ENCODE measurements at regions not wholly inside any gene's neighbourhood (a gene's known extent, or its start where the extent isn't known, plus 50 kb on each side); places are given as distances from the start of the nearest gene placed in this dataset.

- no peaks in the 10 kb centered on the region for H3K9me3 ChIP-seq
- WGBS, 2 donors, result 60 to 74% methylated on average over 2 of the region's 2 CpGs
- H3K4me3 ChIP-seq (replicated peaks in 1 of 3), result no peak overlapping the region
- intact Hi-C loops (cut with DNase I), result no loop called here
- TF ChIP-seq CTCF (IDR thresholded peaks at IDR 0.05), result no peak
- TF ChIP-seq POLR2A (IDR thresholded peaks at IDR 0.05), result no peak
- no peaks in the 10 kb centered on the region for H3K36me3 ChIP-seq
- no peak overlapping the region for H3K27ac ChIP-seq
- H3K27me3 ChIP-seq, result no peaks in the 10 kb centered on the region
- H3K4me1 ChIP-seq, result peaks cover 7 to 12% of the 10 kb centered on the region in 2 donors
- DNase-seq, result no peak
Observed at GRCh38 chr11:122038543-122038942, 77.5 kb downstream of the BLID start.

GRCh38 chr11:122037911-122038310 is 78.1 kb downstream of the BLID start:
- intact Hi-C loops (cut with DNase I), result no loop called here
- Histone ChIP-seq H3K36me3 (no peaks in the 10 kb centered on the region), H3K27me3 (no peaks in the 10 kb centered on the region), H3K4me1 (peaks cover 7 to 12% of the 10 kb centered on the region in 2 donors), H3K4me3 (replicated peaks in 1 of 3) (no peak overlapping the region), H3K27ac (no peak overlapping the region), H3K9me3 (no peaks in the 10 kb centered on the region)
- DNase-seq, result no peak
- TF ChIP-seq POLR2A (IDR thresholded peaks at IDR 0.05) (no peak), CTCF (IDR thresholded peaks at IDR 0.05) (no peak)

- Histone ChIP-seq H3K9me3 (no peaks in the 10 kb centered on the region), H3K4me1 (peaks cover 7 to 12% of the 10 kb centered on the region in 2 donors), H3K27me3 (no peaks in the 10 kb centered on the region), H3K4me3 (replicated peaks in 1 of 3) (no peak overlapping the region), H3K36me3 (no peaks in the 10 kb centered on the region), H3K27ac (no peak overlapping the region)
- DNase-seq, result no peak
- 94 to 96% methylated on average over 6 of the region's 6 CpGs for WGBS, 2 donors
- intact Hi-C loops (cut with DNase I), result no loop called here
- TF ChIP-seq POLR2A (IDR thresholded peaks at IDR 0.05) (no peak), CTCF (IDR thresholded peaks at IDR 0.05) (no peak)
Observed at GRCh38 chr11:122036493-122036892, 79.5 kb downstream of the BLID start.

GRCh38 chr11:122036018-122036417 is 80.0 kb downstream of the BLID start:
- Histone ChIP-seq H3K4me3 (replicated peaks in 1 of 3) (no peak overlapping the region), H3K27me3 (no peaks in the 10 kb centered on the region), H3K36me3 (no peaks in the 10 kb centered on the region), H3K9me3 (no peaks in the 10 kb centered on the region), H3K27ac (no peak overlapping the region), H3K4me1 (peaks cover 7 to 12% of the 10 kb centered on the region in 2 donors)
- DNase-seq, result no peak
- intact Hi-C loops (cut with DNase I), result no loop called here
- no peak for TF ChIP-seq CTCF (IDR thresholded peaks at IDR 0.05)
- no peak for TF ChIP-seq POLR2A (IDR thresholded peaks at IDR 0.05)
- 28 to 33% methylated on average over 1 of the region's 1 CpG for WGBS, 2 donors

GRCh38 chr11:122033631-122034030 is 82.4 kb downstream of the BLID start:
- TF ChIP-seq CTCF (IDR thresholded peaks at IDR 0.05), result no peak
- no peak for TF ChIP-seq POLR2A (IDR thresholded peaks at IDR 0.05)
- Histone ChIP-seq H3K27me3 (no peaks in the 10 kb centered on the region), H3K36me3 (no peaks in the 10 kb centered on the region), H3K4me1 (peaks cover 7 to 12% of the 10 kb centered on the region in 2 donors), H3K4me3 (replicated peaks in 1 of 3) (no peak overlapping the region), H3K27ac (no peak overlapping the region), H3K9me3 (no peaks in the 10 kb centered on the region)
- 90 to 91% methylated on average over 2 of the region's 2 CpGs for WGBS, 2 donors
- DNase-seq, result no peak
- intact Hi-C loops (cut with DNase I), result no loop called here

All from thyroid gland (tissue), 4 donors.